WTC11 (cell line): ENCODE measurements at regions not wholly inside any gene's neighbourhood (a gene's known extent, or its start where the extent isn't known, plus 50 kb on each side); places are given as distances from the start of the nearest gene placed in this dataset.
"Not testable (repeated sequence)": the region's sequence is repeated elsewhere in the genome, so short reads cannot be mapped to it uniquely, and the experiment has no call there.

ENCODE experiments used
- ATAC-seq: fragments of 200-7000 bp; cut with Tn5 transposase; 2 replicates; pipeline ENCODE4 v1.10.0; 2021; ENCODE audit warnings: mild to moderate bottlenecking, moderate library complexity
- CTCF ChIA-PET: fragments of 300-600 bp; sonication (Branson Sonifier 250); formaldehyde crosslinking; loops from one replicate; lab custom pipeline; 2021; ENCODE audit warnings: antibody characterized with exemption; lab: Charles Lee
- POLR2A ChIA-PET: fragments of 350-600 bp; sonication (Branson Sonifier 250); formaldehyde crosslinking; loops from one replicate; lab custom pipeline; 2021; ENCODE audit warnings: antibody characterized with exemption; lab: Charles Lee
- DNase-seq: peaks from one replicate; pipeline ENCODE4 v3.0.0; 2021; ENCODE audit warnings: low spot score
- H3K27ac Mint-ChIP-seq: 2 replicates; pipeline ENCODE4 v1.8.0; 2021; ENCODE audit warnings: mixed read lengths
- H3K27me3 Mint-ChIP-seq: 2 replicates; pipeline ENCODE4 v1.8.0; 2021; ENCODE audit warnings: low read depth, mild to moderate bottlenecking, moderate library complexity, mixed read lengths
- H3K36me3 Mint-ChIP-seq: 2 replicates; pipeline ENCODE4 v1.8.0; 2021; ENCODE audit warnings: mixed read lengths
- H3K4me1 Mint-ChIP-seq: 2 replicates; pipeline ENCODE4 v1.8.0; 2022; ENCODE audit warnings: mixed read lengths
- H3K4me3 Mint-ChIP-seq: 2 replicates; pipeline ENCODE4 v1.8.0; 2021; ENCODE audit warnings: mild to moderate bottlenecking, moderate library complexity, mixed read lengths
- H3K9me3 Mint-ChIP-seq: 2 replicates; pipeline ENCODE4 v1.8.0; 2021; ENCODE audit warnings: mixed read lengths
- AFF4 ChIP-seq: sonication (generic); formaldehyde crosslinking; IDR thresholded peaks from 2 replicates; pipeline ENCODE4 v1.8.1; 2023; ENCODE audit warnings: mild to moderate bottlenecking, missing genetic modification reagents, borderline replicate concordance
- ATF1 ChIP-seq: sonication (generic); formaldehyde crosslinking; IDR thresholded peaks from 2 replicates; pipeline ENCODE4 v1.8.1; 2023; ENCODE audit warnings: mild to moderate bottlenecking, moderate library complexity, missing genetic modification reagents
- ATF3 ChIP-seq: sonication (generic); formaldehyde crosslinking; conservative IDR thresholded peaks from 2 replicates; pipeline ENCODE4 v1.8.1; 2022; ENCODE audit warnings: mild to moderate bottlenecking, missing genetic modification reagents
- ERG ChIP-seq: fragments of 250-450 bp; sonication (Bioruptor Pico); IDR thresholded peaks from 2 replicates; pipeline ENCODE4 v1.8.0; 2021; ENCODE audit warnings: mild to moderate bottlenecking
- ESRRA ChIP-seq: sonication (generic); formaldehyde crosslinking; IDR thresholded peaks from 2 replicates; pipeline ENCODE4 v1.8.1; 2022; ENCODE audit warnings: mild to moderate bottlenecking, missing genetic modification reagents, borderline replicate concordance
- FOXP1 ChIP-seq: sonication (generic); formaldehyde crosslinking; IDR thresholded peaks from 2 replicates; pipeline ENCODE4 v1.8.0; 2022; ENCODE audit warnings: missing genetic modification reagents, mild to moderate bottlenecking, moderate library complexity, borderline replicate concordance
- FOXP4 ChIP-seq: sonication (generic); formaldehyde crosslinking; IDR thresholded peaks from 2 replicates; pipeline ENCODE4 v1.8.0; 2022; ENCODE audit warnings: mild to moderate bottlenecking, missing genetic modification reagents
- NR1H2 ChIP-seq: sonication (generic); formaldehyde crosslinking; IDR thresholded peaks from 2 replicates; pipeline ENCODE4 v1.9.0; 2021; ENCODE audit warnings: mild to moderate bottlenecking, moderate library complexity, missing genetic modification reagents
- ZNF121 ChIP-seq: sonication (generic); formaldehyde crosslinking; IDR thresholded peaks from 2 replicates; pipeline ENCODE4 v1.8.0; 2023; ENCODE audit warnings: missing genetic modification reagents
- ZNF532 ChIP-seq: fragments of 250-450 bp; sonication (Bioruptor Pico); IDR thresholded peaks from 2 replicates; pipeline ENCODE4 v1.9.0; 2021; ENCODE audit warnings: mild to moderate bottlenecking, borderline replicate concordance
- ZNF671 ChIP-seq: fragments of 250-450 bp; sonication (Bioruptor Pico); IDR thresholded peaks from 2 replicates; pipeline ENCODE4 v1.8.0; 2021; ENCODE audit warnings: mild to moderate bottlenecking
- TF ChIP-seq, protein P1 (sequence below): fragments of 200-600 bp; IDR thresholded peaks from 2 replicates; pipeline ENCODE4 v1.8.0; 2022; ENCODE audit warnings: antibody characterized with exemption

DNA sequence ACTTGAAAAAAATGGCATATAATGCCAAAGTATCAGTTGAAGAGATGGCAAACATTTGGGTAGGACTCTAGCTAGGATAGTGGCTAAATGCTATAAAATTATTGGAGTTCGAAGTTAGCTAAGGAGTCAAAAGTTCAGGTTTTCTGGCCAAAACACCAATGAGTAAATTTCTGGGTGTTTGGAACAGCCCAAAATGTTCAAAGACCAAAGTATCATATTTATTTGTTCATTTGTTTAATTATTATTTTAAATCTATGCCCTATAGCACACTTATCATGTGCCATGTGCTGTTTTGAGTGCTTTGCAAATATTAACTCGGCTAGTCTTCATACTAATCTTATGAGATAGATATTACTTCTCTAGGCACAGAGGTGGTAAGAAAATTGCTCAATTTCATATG, 285.5 kb downstream of the TEX13C start:
- ChIA-PET POLR2A (no interaction called here), CTCF (no interaction called here)
- TF ChIP-seq NR1H2 (CRISPR knock-in tag) (no peak), ESRRA (CRISPR knock-in tag) (no peak), ZNF121 (CRISPR knock-in tag) (no peak), FOXP4 (CRISPR knock-in tag) (no peak), ZNF532 (CRISPR knock-in tag) (no peak), ATF1 (no peak), AFF4 (CRISPR knock-in tag) (no peak), ATF3 (CRISPR knock-in tag) (no peak), ERG (CRISPR knock-in tag) (no peak), FOXP1 (CRISPR knock-in tag) (no peak), ZNF671 (no peak)
- TF ChIP-seq, protein P1, sequence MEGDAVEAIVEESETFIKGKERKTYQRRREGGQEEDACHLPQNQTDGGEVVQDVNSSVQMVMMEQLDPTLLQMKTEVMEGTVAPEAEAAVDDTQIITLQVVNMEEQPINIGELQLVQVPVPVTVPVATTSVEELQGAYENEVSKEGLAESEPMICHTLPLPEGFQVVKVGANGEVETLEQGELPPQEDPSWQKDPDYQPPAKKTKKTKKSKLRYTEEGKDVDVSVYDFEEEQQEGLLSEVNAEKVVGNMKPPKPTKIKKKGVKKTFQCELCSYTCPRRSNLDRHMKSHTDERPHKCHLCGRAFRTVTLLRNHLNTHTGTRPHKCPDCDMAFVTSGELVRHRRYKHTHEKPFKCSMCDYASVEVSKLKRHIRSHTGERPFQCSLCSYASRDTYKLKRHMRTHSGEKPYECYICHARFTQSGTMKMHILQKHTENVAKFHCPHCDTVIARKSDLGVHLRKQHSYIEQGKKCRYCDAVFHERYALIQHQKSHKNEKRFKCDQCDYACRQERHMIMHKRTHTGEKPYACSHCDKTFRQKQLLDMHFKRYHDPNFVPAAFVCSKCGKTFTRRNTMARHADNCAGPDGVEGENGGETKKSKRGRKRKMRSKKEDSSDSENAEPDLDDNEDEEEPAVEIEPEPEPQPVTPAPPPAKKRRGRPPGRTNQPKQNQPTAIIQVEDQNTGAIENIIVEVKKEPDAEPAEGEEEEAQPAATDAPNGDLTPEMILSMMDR: no peak
- no peak for DNase-seq
- Mint-ChIP-seq H3K36me3 (no peaks in the 10 kb centered on the region), H3K4me3 (no peak overlapping the region), H3K27ac (no peak overlapping the region), H3K27me3 (no peaks in the 10 kb centered on the region), H3K9me3 (0 out of 2 replicates have a peak, but pooled peaks cover 3% of the 10 kb centered on the region), H3K4me1 (no peaks in the 10 kb centered on the region)
- no peak for ATAC-seq

DNA sequence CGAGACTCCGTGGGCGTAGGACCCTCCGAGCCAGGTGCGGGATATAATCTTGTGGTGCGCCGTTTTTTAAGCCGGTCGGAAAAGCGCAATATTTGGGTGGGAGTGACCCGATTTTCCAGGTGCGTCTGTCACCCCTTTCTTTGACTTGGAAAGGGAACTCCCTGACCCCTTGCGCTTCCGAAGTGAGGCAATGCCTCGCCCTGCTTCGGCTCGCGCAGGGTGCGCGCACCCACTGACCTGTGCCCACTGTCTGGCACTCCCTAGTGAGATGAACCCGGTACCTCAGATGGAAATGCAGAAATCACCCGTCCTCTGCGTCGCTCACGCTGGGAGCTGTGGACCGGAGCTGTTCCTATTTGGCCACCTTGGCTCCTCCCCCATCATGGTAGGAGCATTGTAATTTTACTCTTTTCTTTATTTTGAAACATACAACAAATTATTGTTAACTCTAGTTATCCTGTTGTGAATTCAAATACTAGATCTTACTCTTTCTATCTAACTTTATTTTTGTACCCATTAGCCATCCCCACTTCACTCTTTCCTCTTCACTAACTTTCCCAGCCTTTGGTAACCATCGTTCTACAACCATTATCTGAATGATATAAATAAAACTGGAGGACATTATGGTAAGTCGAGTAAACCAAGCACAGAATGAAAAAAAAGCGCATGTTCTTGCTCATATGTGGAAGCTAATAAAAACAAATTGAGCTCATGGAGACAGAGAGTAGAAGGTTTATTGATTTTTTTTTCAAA, 295.1 kb downstream of the TEX13C start:
- H3K36me3 Mint-ChIP-seq, CTCF ChIA-PET, DNase-seq, H3K27ac Mint-ChIP-seq, POLR2A ChIA-PET, ATAC-seq, H3K27me3 Mint-ChIP-seq, H3K9me3 Mint-ChIP-seq, H3K4me1 Mint-ChIP-seq: not testable (repeated sequence)
- peak overlapping the region; percentile 60 for H3K4me3 Mint-ChIP-seq
